ENCODE measurements at regions not wholly inside any gene's neighbourhood (a gene's known extent, or its start where the extent isn't known, plus 50 kb on each side); places are given as distances from the start of the nearest gene placed in this dataset.

DNA sequence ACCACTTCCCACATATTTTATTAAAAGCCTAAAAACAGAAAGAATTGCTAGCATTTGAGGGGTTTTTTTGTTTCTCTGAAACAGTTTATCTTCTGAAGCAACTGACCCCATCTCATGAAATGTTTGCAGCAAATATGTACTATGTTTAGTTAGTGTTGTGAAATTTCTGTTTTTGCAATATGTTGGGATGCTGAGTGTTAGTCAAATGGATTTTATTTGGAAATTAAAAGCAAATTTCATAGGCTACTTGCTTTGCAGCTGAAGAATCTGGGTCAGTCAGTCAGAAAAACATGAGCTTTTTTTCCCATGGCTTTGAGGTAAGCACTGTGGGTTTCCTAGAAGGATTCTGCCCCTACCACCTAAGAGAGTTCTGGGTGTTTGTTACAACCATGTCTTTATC is 184.9 kb upstream of the DKK2 start:
- no peak for DNase-seq

- no peak for DNase-seq
Measured at GRCh38 chr4:107219681-107220080, 183.6 kb upstream of the DKK2 start.

- no peak for DNase-seq
Measured at GRCh38 chr4:107216379-107216778, 180.3 kb upstream of the DKK2 start.

DNA sequence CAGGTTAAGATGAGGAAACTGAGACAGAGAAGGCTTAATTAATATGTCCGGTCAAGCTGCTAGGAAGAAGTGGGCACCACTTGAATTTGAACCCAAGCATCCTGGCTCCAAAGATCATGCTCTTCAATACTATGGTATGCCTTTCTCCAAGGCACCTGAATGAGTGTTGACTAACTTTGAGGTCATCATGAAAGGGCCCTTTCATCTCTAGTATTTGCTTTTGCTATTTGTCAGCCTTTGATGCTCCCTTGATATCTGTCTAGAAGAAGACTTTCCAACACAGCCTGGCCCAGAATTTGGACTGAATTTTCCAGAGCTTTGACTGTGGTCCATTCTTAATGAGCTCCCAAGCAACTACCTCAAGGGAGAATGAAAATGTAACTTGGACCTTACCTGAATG is 179.1 kb upstream of the DKK2 start:
- no peak for DNase-seq

GRCh38 chr4:107213880-107214279 is 177.8 kb upstream of the DKK2 start:
- no peak for DNase-seq

DNA sequence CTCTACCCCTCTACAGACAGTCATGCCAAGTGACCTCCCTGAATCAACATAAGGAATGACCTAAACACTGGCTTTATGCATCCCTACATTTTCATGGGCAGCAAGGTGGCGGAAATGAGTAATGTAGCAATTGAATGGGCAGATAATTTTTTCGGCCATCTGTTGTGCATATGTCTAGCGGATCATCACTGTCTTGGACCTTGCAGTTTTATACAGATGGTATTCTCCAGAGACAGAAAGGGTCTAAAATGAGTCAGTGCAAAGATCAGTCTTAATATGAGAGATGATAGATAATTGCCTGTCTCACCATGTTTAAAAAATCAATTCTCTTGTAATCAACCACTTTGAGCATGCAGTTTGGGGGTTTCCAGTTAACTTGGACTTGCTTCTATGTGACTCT is 177.3 kb upstream of the DKK2 start:
- DNase-seq, result no peak

DNA sequence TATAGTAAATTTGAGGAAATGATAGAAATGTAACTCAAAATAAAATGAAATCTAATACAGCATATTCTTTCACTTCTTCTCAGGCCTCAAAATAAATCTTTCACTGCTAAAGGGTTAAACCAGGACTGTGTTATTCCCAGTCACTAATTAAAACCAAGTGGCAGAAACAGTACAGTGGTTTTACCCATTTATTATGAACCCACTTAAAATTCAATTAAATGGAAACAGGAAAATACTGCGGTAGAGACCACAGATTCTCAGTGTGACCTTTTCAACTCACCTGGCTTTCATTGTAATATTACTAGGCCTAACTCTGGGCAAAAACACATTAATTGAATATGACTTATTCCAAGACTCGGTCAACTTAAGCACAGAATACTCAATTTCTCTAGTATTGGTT is 176.5 kb upstream of the DKK2 start:
- DNase-seq, result no peak

- DNase-seq, result no peak
Measured at GRCh38 chr4:107210450-107211239, 174.5 kb upstream of the DKK2 start.

GRCh38 chr4:107203733-107204132 is 167.6 kb upstream of the DKK2 start:
- DNase-seq, result no peak

DNA sequence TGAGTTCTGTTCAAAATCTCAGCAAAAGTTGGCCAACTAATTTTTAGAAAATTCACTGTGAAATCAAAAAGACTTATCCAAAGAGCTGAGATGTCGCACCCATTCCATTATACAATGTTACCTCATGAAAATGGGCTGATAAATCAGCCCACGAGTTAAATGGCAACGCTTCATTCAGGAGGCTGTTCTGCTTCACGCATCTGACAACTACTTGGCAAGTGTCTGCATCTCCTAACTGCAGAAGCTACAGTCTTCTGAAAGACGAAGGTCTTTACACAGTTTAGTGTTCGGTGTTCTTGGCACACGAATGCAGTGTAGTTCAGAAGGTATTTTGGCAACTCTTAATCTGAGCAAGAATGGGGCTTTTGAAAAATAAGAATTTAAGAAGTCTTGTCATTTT is 166.6 kb upstream of the DKK2 start:
- no peak for DNase-seq

- DNase-seq, result no peak
Measured at GRCh38 chr4:107197121-107197520, 161.0 kb upstream of the DKK2 start.

GRCh38 chr4:107196312-107196711 is 160.2 kb upstream of the DKK2 start:
- DNase-seq, result no peak

DNA sequence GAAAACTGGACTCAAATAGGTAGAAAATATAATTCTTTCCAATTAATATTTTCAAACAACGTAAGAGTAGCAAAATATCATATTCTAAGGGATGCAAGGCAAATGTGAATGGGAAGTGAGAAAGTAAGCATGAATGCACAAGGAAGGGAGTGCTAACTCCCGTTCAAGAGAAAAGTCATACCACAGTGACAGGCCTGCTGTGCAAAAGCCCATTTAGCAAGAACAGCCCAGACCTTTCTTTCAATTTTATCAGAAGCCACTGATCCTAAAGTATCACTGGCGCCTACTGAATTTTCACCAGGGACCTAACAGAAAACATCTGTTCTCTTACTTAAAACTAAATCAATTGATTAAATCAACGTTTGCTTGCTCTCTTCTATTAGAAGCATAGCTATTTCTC is 157.9 kb upstream of the DKK2 start:
- no peak for DNase-seq

DNA sequence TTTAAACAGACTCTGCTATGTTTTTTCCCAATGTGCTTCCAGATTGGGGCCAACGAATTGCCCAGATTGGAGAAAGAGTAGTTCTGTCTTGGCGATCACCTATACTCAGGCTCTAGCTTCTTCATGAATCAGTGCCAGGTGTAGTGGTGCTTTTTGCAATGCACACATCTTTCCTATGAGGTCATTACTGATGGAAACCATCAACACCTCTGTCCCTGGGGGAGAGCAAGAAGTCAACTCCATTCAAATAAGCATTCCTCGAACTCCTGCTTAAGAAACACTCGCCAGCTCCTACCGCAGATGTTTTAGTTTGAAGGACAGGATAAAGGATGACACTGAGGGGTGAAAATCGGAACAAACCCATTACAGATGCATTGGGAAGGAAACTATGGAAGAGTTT is 156.5 kb upstream of the DKK2 start:
- no peak for DNase-seq

DNA sequence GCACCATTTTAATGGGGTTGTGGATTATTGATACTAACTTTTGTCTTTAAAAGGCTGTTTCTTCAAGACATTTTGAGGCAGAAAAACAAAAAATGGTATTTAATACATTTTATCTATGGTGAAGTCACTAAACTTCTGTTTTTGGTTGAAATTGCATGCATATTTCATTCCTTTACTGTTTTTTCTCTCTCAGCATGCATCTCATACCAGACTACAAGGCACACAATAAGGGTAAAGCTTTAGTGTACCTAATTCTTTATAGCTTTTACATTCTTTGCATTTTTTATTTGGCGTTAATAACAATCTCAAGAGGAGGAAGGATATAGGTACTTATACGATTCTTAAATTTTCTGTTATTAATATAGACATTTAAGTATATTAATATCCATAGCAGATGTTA is 151.0 kb upstream of the DKK2 start:
- DNase-seq, result no peak

GRCh38 chr4:107183155-107183774 is 147.2 kb upstream of the DKK2 start:
- peak; percentile 60 to 77 (median 61) for DNase-seq

GRCh38 chr4:107182347-107182746 is 146.2 kb upstream of the DKK2 start:
- no peak for DNase-seq

GRCh38 chr4:107166873-107167450 is 130.8 kb upstream of the DKK2 start:
- DNase-seq, result no peak

DNA sequence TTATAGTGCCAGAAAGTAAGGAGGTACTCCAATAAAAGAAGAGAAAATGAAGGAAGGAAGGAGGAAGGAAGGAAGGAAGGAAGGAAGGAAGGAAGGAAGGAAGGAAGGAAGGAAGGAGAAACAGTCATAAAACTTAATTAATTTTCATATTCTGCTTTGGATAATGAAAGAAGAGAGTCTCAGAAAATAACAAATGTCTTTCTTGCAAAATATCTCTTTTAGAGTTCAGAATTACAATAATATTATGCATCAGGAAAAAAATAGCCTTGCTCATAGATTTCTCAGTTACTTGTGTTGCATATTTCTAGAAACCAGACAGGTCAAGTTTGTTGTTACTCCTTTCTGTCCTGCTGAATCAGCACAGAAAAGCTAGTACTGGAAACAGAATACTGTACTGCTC is 130.1 kb upstream of the DKK2 start:
- DNase-seq, result no peak

- no peak for DNase-seq
Measured at GRCh38 chr4:107164962-107165475, 128.9 kb upstream of the DKK2 start.

DNA sequence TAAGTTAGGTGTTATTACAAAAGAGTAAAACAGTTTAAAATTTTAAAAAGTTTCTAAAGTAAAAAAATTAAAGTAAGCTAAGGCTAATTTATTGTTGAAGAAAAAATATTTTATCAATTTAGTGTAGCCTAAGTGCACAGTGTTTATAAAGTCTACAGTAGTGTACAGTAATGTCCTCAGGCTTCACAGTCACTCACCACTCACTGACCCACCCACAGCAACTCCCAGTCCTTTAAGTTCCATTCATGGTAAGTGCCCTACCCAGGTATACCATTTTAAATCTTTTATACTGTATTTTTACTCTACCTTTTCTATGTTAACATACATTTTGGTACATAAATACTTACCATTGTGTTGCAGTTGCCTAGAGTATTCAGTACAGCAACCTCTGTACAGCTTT is 120.3 kb upstream of the DKK2 start:
- no peak for DNase-seq

DNA sequence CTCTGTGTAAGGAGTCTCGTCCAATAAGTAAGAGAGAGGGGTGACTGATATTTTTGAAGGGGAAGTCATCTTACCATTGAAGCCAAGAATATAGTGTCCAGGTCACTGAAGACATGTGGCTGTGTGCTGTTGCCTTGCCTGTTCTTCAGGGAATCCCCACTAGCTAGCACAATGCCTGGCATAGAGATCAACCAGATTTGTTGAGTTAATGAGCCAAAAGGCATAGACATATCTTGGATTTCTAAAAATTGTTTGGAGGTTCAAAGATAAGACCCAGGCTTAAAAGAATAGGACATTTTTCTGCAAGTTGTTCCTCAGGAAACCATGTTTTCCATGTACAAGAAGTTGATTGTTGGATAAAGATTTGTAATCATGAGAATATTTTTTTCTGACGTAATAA is 119.3 kb upstream of the DKK2 start:
- DNase-seq, result no peak

DNA sequence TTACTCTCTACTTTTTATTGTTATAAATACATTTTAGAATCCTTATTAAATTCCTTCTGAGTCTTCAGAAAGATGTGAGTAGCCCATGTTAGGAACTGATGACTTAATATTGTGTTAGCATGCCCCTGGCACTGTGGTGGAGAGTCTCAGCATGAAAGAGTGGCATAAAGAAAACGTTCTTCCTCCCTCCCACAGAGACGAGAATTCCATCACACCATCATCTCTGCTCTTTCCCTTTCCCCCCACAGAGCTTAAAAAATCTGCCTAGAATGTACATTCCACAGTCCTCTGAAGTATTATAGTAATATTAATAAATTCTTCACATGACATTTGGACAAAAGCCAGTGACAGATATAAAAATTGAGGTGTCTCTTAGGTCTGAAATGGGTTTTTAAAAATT is 117.8 kb upstream of the DKK2 start:
- DNase-seq, result no peak

DNA sequence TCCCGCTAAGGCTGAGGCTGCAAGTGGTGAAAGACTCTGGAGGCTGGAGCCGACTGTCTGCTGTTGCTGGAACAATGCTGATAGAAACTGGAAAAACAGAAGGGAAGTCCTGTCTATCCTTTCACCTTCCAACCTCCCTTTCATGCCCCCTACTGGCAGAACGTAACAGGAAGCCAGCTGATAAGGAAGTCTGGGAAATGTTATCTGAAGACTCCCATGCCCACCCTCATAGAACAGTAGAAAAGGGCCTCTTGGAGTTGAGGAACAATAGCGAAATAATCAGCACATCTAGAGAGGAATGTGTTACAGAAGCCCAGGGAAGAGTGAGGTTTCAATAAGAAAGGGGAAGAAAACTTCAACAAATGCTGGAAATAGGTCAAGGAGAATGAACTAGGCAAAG is 117.1 kb upstream of the DKK2 start:
- peak in 2 of 3 donors; percentile 13 to 43 for DNase-seq

Data from suppressor macrophage treated with lipopolysaccharide for 1 hour (primary cell).